ENCODE measurements at regions not wholly inside any gene's neighbourhood (a gene's known extent, or its start where the extent isn't known, plus 50 kb on each side); places are given as distances from the start of the nearest gene placed in this dataset.
A peak's percentile ranks its signal among the peaks of the same experiment; 100 is the strongest.

DNA sequence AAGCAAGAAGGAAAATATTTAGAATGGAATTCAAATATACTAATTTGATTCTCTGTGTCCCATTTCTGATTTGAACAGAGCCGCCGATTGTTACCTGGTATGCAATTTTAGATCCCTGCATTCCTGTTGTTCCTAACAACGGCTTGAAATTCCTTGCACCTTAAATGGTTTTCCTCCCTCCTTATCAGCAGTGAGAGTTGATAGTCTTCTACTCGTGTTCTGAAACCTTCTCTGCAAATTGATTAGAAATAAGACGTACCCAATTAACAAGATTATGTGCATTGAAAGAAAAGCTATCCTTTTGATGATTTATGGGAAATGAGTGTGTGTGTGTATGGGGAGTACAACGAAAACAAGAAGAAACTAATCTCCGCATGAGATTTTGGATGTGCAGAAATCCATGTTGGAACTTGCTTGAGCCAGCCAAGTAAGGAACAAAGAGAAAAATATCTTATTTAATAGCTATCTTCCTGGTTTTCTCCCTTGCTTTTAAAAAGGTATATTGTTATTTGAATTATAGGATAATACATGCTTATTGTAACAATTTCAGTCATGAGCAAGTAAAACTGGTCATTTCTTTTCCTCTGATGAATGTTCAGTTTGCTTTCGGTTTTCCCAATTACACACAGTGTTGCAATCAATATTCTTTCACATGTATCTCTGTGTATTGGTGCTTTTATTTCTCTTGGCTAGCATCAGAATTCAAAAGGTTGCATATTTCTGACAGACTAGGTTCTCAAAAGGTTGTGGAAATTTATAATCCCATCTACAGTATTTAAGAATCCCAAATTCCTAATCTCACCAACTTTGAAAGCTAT is 211.1 kb upstream of the ACTBL2 start:
- Histone ChIP-seq H2AFZ (ENCODE audit: control insufficient read depth, low read length) (peak overlapping the region; percentile 78), H3K27me3 (ENCODE audit: control insufficient read depth, extremely low read depth, insufficient read depth, low read length) (no peaks in the 10 kb centered on the region), H3K4me2 (ENCODE audit: control insufficient read depth, extremely low read depth, insufficient read depth, low read depth, low read length) (peak overlapping the region; percentile 84), H3K9me1 (ENCODE audit: control insufficient read depth, extremely low read depth, insufficient read depth, low read length) (no peaks in the 10 kb centered on the region), H3K9ac (ENCODE audit: control insufficient read depth, extremely low read depth, insufficient read depth, low read length) (peak overlapping the region; percentile 40), H3K4me1 (ENCODE audit: control insufficient read depth, extremely low read depth, insufficient read depth, low read length) (peaks cover 44% of the 10 kb centered on the region), H3K9me3 (ENCODE audit: control insufficient read depth, low read depth, low read length) (no peaks in the 10 kb centered on the region), H3K79me2 (ENCODE audit: control insufficient read depth, insufficient read depth, low read length) (no peaks in the 10 kb centered on the region), H3K27ac (ENCODE audit: control insufficient read depth, insufficient read depth, low read length) (peak overlapping the region; percentile 79), H3K4me3 (ENCODE audit: control insufficient read depth in 2 of 3, extremely low read depth in 1 of 3, insufficient read depth in 2 of 3, low read depth in 1 of 3, low read length in 3 of 3) (peak overlapping the region; percentile 11 to 57 (median 54)), H3K36me3 (ENCODE audit: control insufficient read depth in 2 of 2, extremely low read depth in 1 of 2, insufficient read depth in 2 of 2, low read length in 2 of 2) (no peaks in the 10 kb centered on the region), H4K20me1 (ENCODE audit: control insufficient read depth, extremely low read depth, insufficient read depth, low read length) (no peaks in the 10 kb centered on the region)
- TF ChIP-seq, protein P1, sequence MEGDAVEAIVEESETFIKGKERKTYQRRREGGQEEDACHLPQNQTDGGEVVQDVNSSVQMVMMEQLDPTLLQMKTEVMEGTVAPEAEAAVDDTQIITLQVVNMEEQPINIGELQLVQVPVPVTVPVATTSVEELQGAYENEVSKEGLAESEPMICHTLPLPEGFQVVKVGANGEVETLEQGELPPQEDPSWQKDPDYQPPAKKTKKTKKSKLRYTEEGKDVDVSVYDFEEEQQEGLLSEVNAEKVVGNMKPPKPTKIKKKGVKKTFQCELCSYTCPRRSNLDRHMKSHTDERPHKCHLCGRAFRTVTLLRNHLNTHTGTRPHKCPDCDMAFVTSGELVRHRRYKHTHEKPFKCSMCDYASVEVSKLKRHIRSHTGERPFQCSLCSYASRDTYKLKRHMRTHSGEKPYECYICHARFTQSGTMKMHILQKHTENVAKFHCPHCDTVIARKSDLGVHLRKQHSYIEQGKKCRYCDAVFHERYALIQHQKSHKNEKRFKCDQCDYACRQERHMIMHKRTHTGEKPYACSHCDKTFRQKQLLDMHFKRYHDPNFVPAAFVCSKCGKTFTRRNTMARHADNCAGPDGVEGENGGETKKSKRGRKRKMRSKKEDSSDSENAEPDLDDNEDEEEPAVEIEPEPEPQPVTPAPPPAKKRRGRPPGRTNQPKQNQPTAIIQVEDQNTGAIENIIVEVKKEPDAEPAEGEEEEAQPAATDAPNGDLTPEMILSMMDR (optimal IDR thresholded peaks at IDR 0.05 in 1 of 3, IDR thresholded peaks at IDR 0.05 in 1 of 3, conservative IDR thresholded peaks at IDR 0.05 in 1 of 3; ENCODE audit: extremely low read depth in 1 of 3, insufficient read depth in 2 of 3, low read length in 3 of 3) = no peak
- no peak for TF ChIP-seq EZH2 (IDR thresholded peaks at IDR 0.05; ENCODE audit: low read length)
- peak; percentile 58 for FAIRE-seq
- dilution Hi-C loops (cut with MboI; ENCODE audit: extremely low pct_ligation_motif_present, low sequenced_read_pairs) = no loop called here
- DNase-seq (ENCODE audit: low read depth, low spot score) = no peak

DNA sequence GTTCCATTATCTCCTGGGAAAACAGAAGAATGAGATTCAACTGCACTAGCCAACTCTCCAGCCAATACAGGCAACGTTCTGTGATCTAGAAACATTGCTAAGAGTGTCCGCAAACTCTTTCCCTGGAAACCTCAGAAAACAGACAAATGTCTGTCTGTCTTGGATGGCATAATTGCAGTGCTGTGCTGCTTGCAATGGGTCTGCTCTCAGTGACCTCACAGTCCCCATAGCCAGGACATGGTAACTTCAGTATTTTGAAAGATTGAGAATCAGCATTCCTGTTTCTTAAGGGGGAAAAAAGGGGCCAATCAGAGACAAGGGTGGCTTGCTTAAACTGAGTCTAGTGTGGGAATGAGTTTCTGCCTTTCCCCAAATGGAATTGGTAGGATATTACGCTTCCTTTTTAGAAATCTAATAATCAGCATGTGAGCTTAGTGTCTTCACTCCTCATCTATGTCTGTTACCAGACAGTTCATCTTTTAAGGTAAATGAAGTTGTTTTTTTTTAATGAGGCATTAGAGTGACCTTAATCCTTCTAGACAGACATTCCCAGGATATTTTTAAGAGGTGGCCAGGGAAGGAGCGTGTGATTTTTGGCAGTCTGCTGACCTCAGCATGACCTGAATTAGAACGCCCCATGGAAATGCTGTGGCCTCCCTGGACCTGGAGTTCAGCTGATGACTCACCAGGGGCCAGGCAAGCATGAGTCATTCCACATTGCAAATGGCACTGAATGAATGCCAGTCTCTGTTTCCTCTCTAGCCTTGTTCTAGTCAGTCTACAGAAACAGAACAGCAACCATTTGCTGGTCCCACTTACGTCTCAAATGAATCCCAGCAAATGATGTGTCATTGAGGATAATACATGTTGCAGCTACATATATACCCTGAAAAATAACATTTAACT is 210.2 kb upstream of the ACTBL2 start:
- Histone ChIP-seq H3K27me3 (ENCODE audit: control insufficient read depth, extremely low read depth, insufficient read depth, low read length) (no peaks in the 10 kb centered on the region), H3K9me1 (ENCODE audit: control insufficient read depth, extremely low read depth, insufficient read depth, low read length) (no peaks in the 10 kb centered on the region), H2AFZ (ENCODE audit: control insufficient read depth, low read length) (no peak overlapping the region), H3K36me3 (ENCODE audit: control insufficient read depth in 2 of 2, extremely low read depth in 1 of 2, insufficient read depth in 2 of 2, low read length in 2 of 2) (no peaks in the 10 kb centered on the region), H3K4me3 (ENCODE audit: control insufficient read depth in 2 of 3, extremely low read depth in 1 of 3, insufficient read depth in 2 of 3, low read depth in 1 of 3, low read length in 3 of 3) (peak overlapping the region in 2 of 3 experiments; percentile 54 to 57), H4K20me1 (ENCODE audit: control insufficient read depth, extremely low read depth, insufficient read depth, low read length) (no peaks in the 10 kb centered on the region), H3K9ac (ENCODE audit: control insufficient read depth, extremely low read depth, insufficient read depth, low read length) (peak overlapping the region; percentile 40), H3K79me2 (ENCODE audit: control insufficient read depth, insufficient read depth, low read length) (no peaks in the 10 kb centered on the region), H3K4me2 (ENCODE audit: control insufficient read depth, extremely low read depth, insufficient read depth, low read depth, low read length) (peak overlapping the region; percentile 84), H3K27ac (ENCODE audit: control insufficient read depth, insufficient read depth, low read length) (peak overlapping the region; percentile 79), H3K4me1 (ENCODE audit: control insufficient read depth, extremely low read depth, insufficient read depth, low read length) (peaks cover 42% of the 10 kb centered on the region), H3K9me3 (ENCODE audit: control insufficient read depth, low read depth, low read length) (no peaks in the 10 kb centered on the region)
- TF ChIP-seq, protein P1 (optimal IDR thresholded peaks at IDR 0.05 in 1 of 3, IDR thresholded peaks at IDR 0.05 in 1 of 3, conservative IDR thresholded peaks at IDR 0.05 in 1 of 3; ENCODE audit: extremely low read depth in 1 of 3, insufficient read depth in 2 of 3, low read length in 3 of 3) = no peak
- TF ChIP-seq EZH2 (IDR thresholded peaks at IDR 0.05; ENCODE audit: low read length) = no peak
- DNase-seq (ENCODE audit: low read depth, low spot score) (peak; percentile 91), FAIRE-seq (peak; percentile 97)
- dilution Hi-C loops (cut with MboI; ENCODE audit: extremely low pct_ligation_motif_present, low sequenced_read_pairs) = no loop called here
